RWPE1 (cell line): ENCODE measurements at regions not wholly inside any gene's neighbourhood (a gene's known extent, or its start where the extent isn't known, plus 50 kb on each side); places are given as distances from the start of the nearest gene placed in this dataset.

Experiments used
- CTCF ChIA-PET: fragments of 350-600 bp; sonication (Branson Sonifier 250); formaldehyde crosslinking; extraction: SDS; loops from one replicate; lab custom pipeline; 2021; lab: Yijun Ruan, JAX
- POLR2A ChIA-PET: fragments of 400-600 bp; formaldehyde crosslinking; extraction: SDS; loops from one replicate; lab custom pipeline; 2020; ENCODE audit warnings: antibody characterized with exemption; ENCODE audit not compliant: low non-redundant PET; lab: Yijun Ruan, JAX
- DNase-seq: peaks from one replicate; pipeline ENCODE4 v3.0.0; 2012; ENCODE audit warnings: low spot score
- H3K27ac ChIP-seq: fragments of 450-650 bp; 2 replicates; pipeline ENCODE4 v1.5.1; 2017
- TF ChIP-seq, protein P1 (sequence below): fragments of 450-650 bp; conservative IDR thresholded peaks from 2 replicates; pipeline ENCODE4 v1.5.1; 2017; ENCODE audit warnings: low read depth, mild to moderate bottlenecking

GRCh38 chr14:95462491-95462890 is 54.0 kb downstream of the SYNE3 start:
- TF ChIP-seq, protein P1, sequence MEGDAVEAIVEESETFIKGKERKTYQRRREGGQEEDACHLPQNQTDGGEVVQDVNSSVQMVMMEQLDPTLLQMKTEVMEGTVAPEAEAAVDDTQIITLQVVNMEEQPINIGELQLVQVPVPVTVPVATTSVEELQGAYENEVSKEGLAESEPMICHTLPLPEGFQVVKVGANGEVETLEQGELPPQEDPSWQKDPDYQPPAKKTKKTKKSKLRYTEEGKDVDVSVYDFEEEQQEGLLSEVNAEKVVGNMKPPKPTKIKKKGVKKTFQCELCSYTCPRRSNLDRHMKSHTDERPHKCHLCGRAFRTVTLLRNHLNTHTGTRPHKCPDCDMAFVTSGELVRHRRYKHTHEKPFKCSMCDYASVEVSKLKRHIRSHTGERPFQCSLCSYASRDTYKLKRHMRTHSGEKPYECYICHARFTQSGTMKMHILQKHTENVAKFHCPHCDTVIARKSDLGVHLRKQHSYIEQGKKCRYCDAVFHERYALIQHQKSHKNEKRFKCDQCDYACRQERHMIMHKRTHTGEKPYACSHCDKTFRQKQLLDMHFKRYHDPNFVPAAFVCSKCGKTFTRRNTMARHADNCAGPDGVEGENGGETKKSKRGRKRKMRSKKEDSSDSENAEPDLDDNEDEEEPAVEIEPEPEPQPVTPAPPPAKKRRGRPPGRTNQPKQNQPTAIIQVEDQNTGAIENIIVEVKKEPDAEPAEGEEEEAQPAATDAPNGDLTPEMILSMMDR = no peak
- no peak overlapping the region for H3K27ac ChIP-seq
- ChIA-PET CTCF (no interaction called here), POLR2A (no interaction called here)
- no peak for DNase-seq

GRCh38 chr14:95460647-95461478 is 55.6 kb downstream of the SYNE3 start:
- H3K27ac ChIP-seq = peak overlapping the region; percentile 78
- ChIA-PET POLR2A (interaction anchor here (0.6 kb wide), 1 partner anchor 10 kb away, joined by 3 read pairs; no protein-coding TSS in a partner anchor), CTCF (interaction anchor here (1.2 to 1.6 kb wide), 3 partner anchors 9 to 66 kb away, joined by 4 to 5 read pairs (median 5); no protein-coding TSS in a partner anchor)
- peak; percentile 90 for DNase-seq
- TF ChIP-seq, protein P1 = no peak

GRCh38 chr14:95458906-95459305 is 57.5 kb downstream of the SYNE3 start:
- ChIA-PET CTCF (interaction anchor here (1.0 to 1.5 kb wide), 2 partner anchors 17 to 68 kb away, joined by 4 to 5 read pairs; no protein-coding TSS in a partner anchor), POLR2A (no interaction called here)
- TF ChIP-seq, protein P1 = no peak
- H3K27ac ChIP-seq = no peak overlapping the region
- DNase-seq = no peak

GRCh38 chr14:95458459-95458858 is 58.0 kb downstream of the SYNE3 start:
- no peak overlapping the region for H3K27ac ChIP-seq
- CTCF ChIA-PET = interaction anchor here (1.0 kb wide), 1 partner anchor 69 kb away, joined by 4 read pairs; no protein-coding TSS in a partner anchor
- TF ChIP-seq, protein P1 = no peak
- POLR2A ChIA-PET = no interaction called here
- no peak for DNase-seq

- TF ChIP-seq, protein P1 = no peak
These were observed 60.2 kb downstream of the SYNE3 start for GRCh38 chr14:95456281-95456680.

GRCh38 chr14:95455246-95455645 is 61.2 kb downstream of the SYNE3 start:
- no peak for DNase-seq
- ChIA-PET POLR2A (no interaction called here), CTCF (interaction anchor here (1.1 kb wide), 1 partner anchor 13 kb away, joined by 4 read pairs; no protein-coding TSS in a partner anchor)
- TF ChIP-seq, protein P1 = no peak
- H3K27ac ChIP-seq = no peak overlapping the region

More at GRCh38 chr14:95456281-95456680, 60.2 kb downstream of the SYNE3 start:
- no peak for DNase-seq
- POLR2A ChIA-PET = no interaction called here
- CTCF ChIA-PET = interaction anchor here (1.1 kb wide), 1 partner anchor 14 kb away, joined by 4 read pairs; no protein-coding TSS in a partner anchor
- no peak overlapping the region for H3K27ac ChIP-seq
